A549 (cell line): ENCODE measurements at regions not wholly inside any gene's neighbourhood (a gene's known extent, or its start where the extent isn't known, plus 50 kb on each side); places are given as distances from the start of the nearest gene placed in this dataset.

Source experiments
- ATAC-seq, 2 experiments: fragments of 200-7000 bp in 1 of 2; fragments of >200 bp in 1 of 2; cut with Nextera tagmentation in 1 of 2; cut with Tn5 transposase in 1 of 2; 3 replicates each; pipeline versions ENCODE4 v1.8.0 to v1.9.1; 2018 to 2020; ENCODE audit warnings: mild to moderate bottlenecking in 1 of 2, moderate library complexity in 1 of 2
- CTCF ChIA-PET: fragments of 300-600 bp; sonication (Branson Sonifier 250); formaldehyde crosslinking; extraction: SDS; loops from one replicate; lab custom pipeline; 2021; ENCODE audit warnings: antibody characterized with exemption, inconsistent platforms; lab: Yijun Ruan, JAX
- POLR2A ChIA-PET: fragments of 350-600 bp; formaldehyde crosslinking; extraction: SDS; loops from one replicate; lab custom pipeline; 2021; ENCODE audit warnings: antibody characterized with exemption, inconsistent platforms; lab: Yijun Ruan, JAX
- DNase-seq, 2 experiments: peaks; one replicate each; pipeline versions ENCODE4 v3.0.0 to v3.0.0-alpha.2; 2011 to 2016; ENCODE audit warnings: low read depth in 1 of 2, low spot score in 1 of 2
- FAIRE-seq: peaks from 2 replicates; lab custom pipeline; 2011; peaks lifted over from hg19 to GRCh38; lab: Jason Lieb, UNC
- H3K27ac ChIP-seq, 2 experiments: fragments of >200 bp; sonication (Bioruptor Twin); formaldehyde crosslinking; 3 replicates each; pipeline ENCODE4 v1.5.1; 2016 to 2017
- H3K4me1 ChIP-seq: fragments of >200 bp; sonication (Bioruptor Twin); formaldehyde crosslinking; 3 replicates; pipeline ENCODE4 v1.6.1; 2016
- H3K4me2 ChIP-seq: fragments of >200 bp; sonication (Bioruptor Twin); formaldehyde crosslinking; 3 replicates; pipeline ENCODE4 v1.6.1; 2016
- H3K4me3 ChIP-seq: fragments of >200 bp; sonication (Bioruptor Twin); formaldehyde crosslinking; 3 replicates; pipeline ENCODE4 v1.5.1; 2016
- H3K9me3 ChIP-seq: fragments of >200 bp; sonication (Bioruptor Twin); formaldehyde crosslinking; 3 replicates; pipeline ENCODE4 v1.6.1; 2016
- BHLHE40 ChIP-seq: IDR thresholded peaks from 2 replicates; pipeline ENCODE4 v1.6.1; 2012; ENCODE audit warnings: low read depth, low read length, inconsistent platforms
- CBX2 ChIP-seq: fragments of 200-600 bp; sonication (generic); IDR thresholded peaks from 2 replicates; pipeline ENCODE4 v1.6.1; 2016; ENCODE audit warnings: low read depth, mild to moderate bottlenecking, borderline replicate concordance
- CBX8 ChIP-seq: fragments of 200-600 bp; sonication (generic); IDR thresholded peaks from 2 replicates; pipeline ENCODE4 v1.6.1; 2016
- CHD4 ChIP-seq: fragments of 200-600 bp; sonication (generic); IDR thresholded peaks from 2 replicates; pipeline ENCODE4 v1.6.1; 2016; ENCODE audit warnings: antibody characterized with exemption, mild to moderate bottlenecking, borderline replicate concordance
- E2F6 ChIP-seq: IDR thresholded peaks from 2 replicates; pipeline ENCODE4 v1.6.1; 2012; ENCODE audit warnings: low read depth, borderline replicate concordance
- FOSB ChIP-seq: fragments of 250-450 bp; sonication (Bioruptor Pico); IDR thresholded peaks from 2 replicates; pipeline ENCODE4 v1.5.0; 2020; ENCODE audit warnings: mild to moderate bottlenecking, moderate library complexity
- FOSL2 ChIP-seq, 2 experiments: fragments of 450-650 bp in 1 of 2; fragments of >200 bp in 1 of 2; sonication (Bioruptor Twin) in 1 of 2; formaldehyde crosslinking; IDR thresholded peaks; 2 replicates each; pipeline versions ENCODE4 v1.5.0 to v1.6.1; 2016 to 2020; ENCODE audit warnings: mild to moderate bottlenecking in 1 of 2, moderate library complexity in 1 of 2
- FOXS1 ChIP-seq: fragments of 250-450 bp; sonication (Bioruptor Pico); IDR thresholded peaks from 2 replicates; pipeline ENCODE4 v1.5.0; 2020; ENCODE audit warnings: mild to moderate bottlenecking, moderate library complexity
- HEYL ChIP-seq: fragments of 250-450 bp; sonication (Bioruptor Pico); IDR thresholded peaks from 2 replicates; pipeline ENCODE4 v1.8.0; 2021; ENCODE audit warnings: mild to moderate bottlenecking, moderate library complexity
- HOXA7 ChIP-seq: fragments of 250-450 bp; sonication (Bioruptor Pico); IDR thresholded peaks from 2 replicates; pipeline ENCODE4 v1.5.0; 2020; ENCODE audit warnings: mild to moderate bottlenecking, moderate library complexity
- HOXB13 ChIP-seq: fragments of 250-450 bp; sonication (Bioruptor Pico); IDR thresholded peaks from 2 replicates; pipeline ENCODE4 v1.5.0; 2020; ENCODE audit warnings: low read depth, mild to moderate bottlenecking, moderate library complexity
- HOXB5 ChIP-seq: fragments of 250-450 bp; sonication (Bioruptor Pico); IDR thresholded peaks from 2 replicates; pipeline ENCODE4 v1.5.0; 2020; ENCODE audit warnings: mild to moderate bottlenecking, moderate library complexity
- JUN ChIP-seq, 2 experiments: fragments of >200 bp; sonication (Bioruptor Twin); formaldehyde crosslinking; IDR thresholded peaks; 2 replicates in 1 of 2; 3 replicates in 1 of 2; pipeline ENCODE4 v1.6.1; 2016 to 2017
- KDM1A ChIP-seq: fragments of 200-600 bp; sonication (generic); IDR thresholded peaks from 2 replicates; pipeline ENCODE4 v1.6.1; 2016; ENCODE audit warnings: low read depth, mild to moderate bottlenecking
- KDM5A ChIP-seq: fragments of 200-600 bp; sonication (generic); IDR thresholded peaks from 2 replicates; pipeline ENCODE4 v1.6.1; 2016; ENCODE audit warnings: antibody characterized with exemption, mild to moderate bottlenecking
- MAX ChIP-seq: IDR thresholded peaks from 2 replicates; pipeline ENCODE4 v1.6.1; 2012
- MAZ ChIP-seq: fragments of 150-350 bp; IDR thresholded peaks from 2 replicates; pipeline ENCODE4 v1.6.1; 2014; ENCODE audit warnings: antibody characterized with exemption, low read depth, low read length, borderline replicate concordance
- MYC ChIP-seq: IDR thresholded peaks from 2 replicates; pipeline ENCODE4 v1.6.1; 2012; ENCODE audit warnings: mild to moderate bottlenecking, inconsistent platforms, low read length, improper control_type of control experiment, borderline replicate concordance
- NR3C1 ChIP-seq: fragments of >200 bp; sonication (Bioruptor Twin); formaldehyde crosslinking; IDR thresholded peaks from 3 replicates; pipeline ENCODE4 v1.6.1; 2017
- PBX3 ChIP-seq: IDR thresholded peaks from 2 replicates; pipeline ENCODE4 v1.6.1; 2012
- POLR2AphosphoS2 ChIP-seq: conservative IDR thresholded peaks from 2 replicates; pipeline ENCODE4 v1.6.1; 2012; ENCODE audit warnings: low read length, improper control_type of control experiment, inconsistent platforms
- SMC3 ChIP-seq: fragments of >200 bp; sonication (Bioruptor Twin); formaldehyde crosslinking; IDR thresholded peaks from 3 replicates; pipeline ENCODE4 v1.6.1; 2018; ENCODE audit warnings: inconsistent platforms
- SREBF2 ChIP-seq: fragments of 450-650 bp; IDR thresholded peaks from 2 replicates; pipeline ENCODE4 v1.6.1; 2014; ENCODE audit warnings: mild to moderate bottlenecking, moderate library complexity
- ZNF302 ChIP-seq: fragments of 250-450 bp; sonication (Bioruptor Pico); IDR thresholded peaks from 2 replicates; pipeline ENCODE4 v1.9.0; 2021; ENCODE audit warnings: inconsistent platforms, mild to moderate bottlenecking, moderate library complexity
- ZSCAN20 ChIP-seq: fragments of 250-450 bp; sonication (Bioruptor Pico); IDR thresholded peaks from 2 replicates; pipeline ENCODE4 v1.8.0; 2022; ENCODE audit warnings: mild to moderate bottlenecking, moderate library complexity
- WGBS: methylation state at CpG from one replicate; pipeline ENCODE4 v1.1.6; 2017; ENCODE audit errors: missing lambda C conversion rate; 5-methylcytosine and 5-hydroxymethylcytosine counted together
- TF ChIP-seq, protein P1 (sequence below): fragments of >200 bp; sonication (Bioruptor Twin); formaldehyde crosslinking; IDR thresholded peaks from 3 replicates; pipeline ENCODE4 v1.6.1; 2016
- TF ChIP-seq, protein P2 (sequence below): fragments of 250-450 bp; sonication (Bioruptor Pico); IDR thresholded peaks from 2 replicates; pipeline ENCODE4 v1.5.0; 2021; ENCODE audit warnings: mild to moderate bottlenecking, moderate library complexity, borderline replicate concordance

DNA sequence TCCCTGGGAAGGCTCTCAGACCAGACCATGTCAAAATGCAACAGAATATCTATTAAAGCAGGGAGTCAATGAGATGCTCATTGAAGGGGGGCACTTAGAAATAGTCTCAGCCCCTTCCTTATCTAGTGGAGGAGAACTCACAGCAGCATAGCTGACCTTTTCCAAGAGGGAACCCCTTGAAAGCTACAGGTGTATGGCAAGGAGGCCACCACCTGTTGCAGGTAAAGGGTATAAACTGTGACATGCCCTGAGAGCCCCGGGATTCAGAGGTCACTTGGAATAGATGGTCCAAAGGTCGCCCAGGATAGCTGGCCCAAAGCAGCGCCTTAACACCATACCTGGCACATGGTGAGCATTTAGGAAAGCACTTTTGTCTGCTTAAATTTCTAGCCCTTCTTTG is 120.2 kb upstream of the RPL38 start:
- WGBS: 0% methylated on average over 3 of the region's 3 CpGs
- FAIRE-seq: no peak
- no peaks in the 10 kb centered on the region for H3K4me1 ChIP-seq

GRCh38 chr17:74085434-74085833 is 118.0 kb upstream of the RPL38 start:
- 4% methylated on average over 3 of the region's 3 CpGs for WGBS
- no peak overlapping the region for H3K27ac ChIP-seq
- no peaks in the 10 kb centered on the region for H3K4me1 ChIP-seq
- ChIA-PET CTCF (interaction anchor here (0.8 to 2.6 kb wide), 9 partner anchors 9 to 445 kb away, joined by 3 to 13 read pairs (median 6); no protein-coding TSS in a partner anchor), POLR2A (no interaction called here)
- DNase-seq (peak in 1 of 2 experiments; percentile 57), ATAC-seq (no peak), FAIRE-seq (no peak)
- H3K9me3 ChIP-seq: peaks cover 22% of the 10 kb centered on the region
- TF ChIP-seq ZSCAN20 (CRISPR knock-in tag) (no peak), FOXS1 (CRISPR knock-in tag) (no peak), FOSL2 (IDR thresholded peaks at IDR 0.05) (no peak), FOSL2 (CRISPR knock-in tag; IDR thresholded peaks at IDR 0.05) (no peak)
- H3K4me2 ChIP-seq: no peak overlapping the region
- no peak overlapping the region for H3K4me3 ChIP-seq

More for the DNA sequence above, 120.2 kb upstream of the RPL38 start:
- ChIA-PET POLR2A (no interaction called here), CTCF (interaction anchor here (0.7 to 2.0 kb wide), 3 partner anchors 14 to 116 kb away, joined by 3 to 13 read pairs (median 6); no protein-coding TSS in a partner anchor)
- ATAC-seq (no peak), DNase-seq (no peak)
- TF ChIP-seq, protein P1, sequence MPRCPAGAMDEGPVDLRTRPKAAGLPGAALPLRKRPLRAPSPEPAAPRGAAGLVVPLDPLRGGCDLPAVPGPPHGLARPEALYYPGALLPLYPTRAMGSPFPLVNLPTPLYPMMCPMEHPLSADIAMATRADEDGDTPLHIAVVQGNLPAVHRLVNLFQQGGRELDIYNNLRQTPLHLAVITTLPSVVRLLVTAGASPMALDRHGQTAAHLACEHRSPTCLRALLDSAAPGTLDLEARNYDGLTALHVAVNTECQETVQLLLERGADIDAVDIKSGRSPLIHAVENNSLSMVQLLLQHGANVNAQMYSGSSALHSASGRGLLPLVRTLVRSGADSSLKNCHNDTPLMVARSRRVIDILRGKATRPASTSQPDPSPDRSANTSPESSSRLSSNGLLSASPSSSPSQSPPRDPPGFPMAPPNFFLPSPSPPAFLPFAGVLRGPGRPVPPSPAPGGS: no peak
- TF ChIP-seq MAZ (no peak), CBX8 (no peak), HOXB13 (CRISPR knock-in tag) (no peak), KDM5A (no peak), MAX (no peak), CBX2 (no peak), E2F6 (no peak), ZSCAN20 (CRISPR knock-in tag) (no peak), HEYL (CRISPR knock-in tag) (no peak), NR3C1 (no peak), JUN (IDR thresholded peaks at IDR 0.05) (no peak), MYC (no peak), HOXB5 (CRISPR knock-in tag) (no peak), FOSB (CRISPR knock-in tag) (no peak), SMC3 (no peak)
- TF ChIP-seq, protein P2, sequence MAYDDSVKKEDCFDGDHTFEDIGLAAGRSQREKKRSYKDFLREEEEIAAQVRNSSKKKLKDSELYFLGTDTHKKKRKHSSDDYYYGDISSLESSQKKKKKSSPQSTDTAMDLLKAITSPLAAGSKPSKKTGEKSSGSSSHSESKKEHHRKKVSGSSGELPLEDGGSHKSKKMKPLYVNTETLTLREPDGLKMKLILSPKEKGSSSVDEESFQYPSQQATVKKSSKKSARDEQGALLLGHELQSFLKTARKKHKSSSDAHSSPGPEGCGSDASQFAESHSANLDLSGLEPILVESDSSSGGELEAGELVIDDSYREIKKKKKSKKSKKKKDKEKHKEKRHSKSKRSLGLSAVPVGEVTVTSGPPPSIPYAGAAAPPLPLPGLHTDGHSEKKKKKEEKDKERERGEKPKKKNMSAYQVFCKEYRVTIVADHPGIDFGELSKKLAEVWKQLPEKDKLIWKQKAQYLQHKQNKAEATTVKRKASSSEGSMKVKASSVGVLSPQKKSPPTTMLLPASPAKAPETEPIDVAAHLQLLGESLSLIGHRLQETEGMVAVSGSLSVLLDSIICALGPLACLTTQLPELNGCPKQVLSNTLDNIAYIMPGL: no peak
- Histone ChIP-seq H3K9me3 (peaks cover 22% of the 10 kb centered on the region), H3K4me3 (no peak overlapping the region), H3K4me2 (no peak overlapping the region), H3K27ac (no peak overlapping the region)

DNA sequence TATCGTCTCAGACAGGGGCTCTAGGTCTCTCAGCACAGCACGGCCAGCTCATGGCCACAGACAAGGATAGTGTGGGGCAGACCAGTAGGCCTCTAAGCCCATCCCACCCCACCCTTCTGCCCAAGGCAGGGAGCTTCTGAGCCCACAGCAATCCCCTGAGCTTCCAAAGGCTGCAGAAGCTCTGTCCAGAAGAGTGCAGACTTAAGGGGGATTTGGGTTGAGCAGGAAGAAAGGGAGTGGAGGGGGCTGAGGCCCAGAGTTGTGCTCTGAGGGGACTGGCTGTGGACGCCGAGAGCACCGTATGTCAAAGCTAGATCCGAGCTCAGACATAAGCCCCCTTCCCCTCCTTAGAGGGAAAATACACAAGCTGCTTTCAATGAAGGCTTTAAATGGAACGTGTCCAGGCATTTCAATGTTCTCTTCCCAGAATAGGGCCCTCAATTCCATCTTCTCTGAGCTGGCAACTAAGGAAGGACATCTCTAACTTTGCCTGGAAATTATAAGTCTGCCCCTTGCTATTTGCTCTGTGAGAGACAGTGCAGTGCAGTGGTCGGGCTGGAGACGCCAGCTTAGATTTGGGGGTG is 116.4 kb upstream of the RPL38 start:
- WGBS: 17% methylated on average over 9 of the region's 9 CpGs
- FAIRE-seq (no peak), DNase-seq (no peak), ATAC-seq (no peak)
- CTCF ChIA-PET: interaction anchor here (0.7 to 2.6 kb wide), 7 partner anchors 8 to 113 kb away, joined by 3 to 13 read pairs (median 4); no protein-coding TSS in a partner anchor
- POLR2A ChIA-PET: no interaction called here
- no peak overlapping the region for H3K4me2 ChIP-seq
- no peaks in the 10 kb centered on the region for H3K4me1 ChIP-seq
- no peak overlapping the region for H3K4me3 ChIP-seq
- H3K9me3 ChIP-seq: peaks cover 32% of the 10 kb centered on the region
- no peak overlapping the region for H3K27ac ChIP-seq
- TF ChIP-seq KDM1A: no peak
- TF ChIP-seq HOXA7 (CRISPR knock-in tag): no peak
- TF ChIP-seq POLR2AphosphoS2: no peak
- no peak for TF ChIP-seq HEYL (CRISPR knock-in tag)
- no peak for TF ChIP-seq SREBF2
- TF ChIP-seq FOXS1 (CRISPR knock-in tag): no peak
- TF ChIP-seq ZNF302 (CRISPR knock-in tag): no peak
- no peak for TF ChIP-seq PBX3
- no peak for TF ChIP-seq CHD4
- TF ChIP-seq E2F6: no peak
- TF ChIP-seq HOXB5 (CRISPR knock-in tag): no peak
- no peak for TF ChIP-seq BHLHE40
